CD4-positive, alpha-beta T cell treated with Interleukin-17A for 4 hours (primary cell): ENCODE measurements at regions not wholly inside any gene's neighbourhood (a gene's known extent, or its start where the extent isn't known, plus 50 kb on each side); places are given as distances from the start of the nearest gene placed in this dataset.

Experiments
- DNase-seq: peaks from one replicate; pipeline ENCODE4 v3.0.0-alpha.2; 2020; ENCODE audit warnings: mixed read lengths

DNA sequence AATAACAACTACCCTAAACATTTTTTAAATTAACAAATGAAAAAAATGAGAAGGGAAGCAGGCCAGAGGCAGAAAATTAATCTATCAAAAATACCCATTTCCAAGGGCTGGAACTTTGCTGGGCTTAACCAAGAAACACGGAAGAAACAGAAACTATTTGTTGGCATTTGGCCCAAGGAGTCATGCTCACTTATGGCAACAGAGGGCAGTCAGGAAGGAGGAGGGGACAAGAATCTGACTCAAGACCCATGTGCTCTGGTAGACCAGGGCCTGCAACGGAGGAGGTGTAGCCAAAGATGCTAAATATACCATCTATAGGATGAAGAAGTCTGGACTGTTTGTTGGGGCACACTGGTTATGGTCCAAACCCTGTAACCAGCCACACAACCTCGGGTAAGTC is 496.7 kb downstream of the COG6 start:
- DNase-seq = no peak

DNA sequence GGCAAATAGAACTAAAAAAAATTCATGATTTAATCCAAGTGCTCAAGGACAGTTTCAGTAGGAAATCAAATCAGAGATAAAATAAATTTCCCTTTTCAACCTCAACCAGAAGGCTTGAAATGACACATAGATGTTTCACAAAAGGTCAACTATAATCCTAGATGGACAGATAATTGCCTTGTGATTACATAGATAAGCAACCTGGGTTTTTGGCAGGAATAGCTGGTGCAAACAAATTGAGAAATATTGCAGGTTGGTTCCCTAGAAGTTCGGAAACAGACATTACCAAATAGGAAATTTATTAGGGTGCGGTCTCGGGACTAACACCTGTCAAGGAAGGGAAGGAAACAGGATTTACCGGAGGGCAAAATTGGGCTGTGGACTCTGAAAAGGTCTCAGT is 497.5 kb downstream of the COG6 start:
- DNase-seq = no peak

DNA sequence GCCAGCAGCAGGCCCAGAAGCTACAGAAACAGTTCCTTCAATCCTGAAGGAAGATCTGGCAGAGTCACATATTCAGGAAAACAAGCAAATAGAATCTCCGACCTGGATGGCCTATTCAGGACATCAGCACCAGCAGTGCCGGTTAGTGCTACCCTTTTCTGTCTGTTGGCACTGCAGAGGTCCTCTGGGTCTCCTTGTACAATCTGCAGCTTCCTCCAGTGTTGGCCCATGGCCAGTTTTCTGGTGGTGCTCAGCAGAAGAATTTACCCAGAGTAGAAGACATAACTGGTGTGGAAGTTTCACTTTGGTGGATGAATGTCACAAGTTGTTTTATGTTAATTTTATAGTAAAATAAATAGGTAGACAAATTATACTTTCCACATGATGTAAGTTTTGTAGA is 498.1 kb downstream of the COG6 start:
- peak; percentile 56 for DNase-seq

DNA sequence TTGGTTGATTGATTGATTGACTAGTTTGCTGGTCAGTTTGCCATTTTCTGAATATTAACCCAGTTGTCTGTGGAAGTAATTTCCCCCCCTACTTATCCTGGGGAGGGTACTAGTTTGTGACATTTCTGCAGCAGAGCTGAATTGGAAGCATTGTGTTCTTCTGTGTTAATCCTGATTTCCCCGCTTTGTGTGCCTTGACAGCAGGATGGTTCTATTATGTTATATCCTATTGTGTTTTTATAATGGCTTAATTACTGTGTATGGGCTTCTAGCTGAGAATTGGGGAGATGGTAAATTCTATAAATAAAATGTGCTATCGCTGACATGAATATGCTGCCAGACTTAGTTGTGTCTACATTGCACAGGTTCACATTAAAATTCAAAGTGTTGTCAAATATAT is 499.7 kb downstream of the COG6 start:
- no peak for DNase-seq

DNA sequence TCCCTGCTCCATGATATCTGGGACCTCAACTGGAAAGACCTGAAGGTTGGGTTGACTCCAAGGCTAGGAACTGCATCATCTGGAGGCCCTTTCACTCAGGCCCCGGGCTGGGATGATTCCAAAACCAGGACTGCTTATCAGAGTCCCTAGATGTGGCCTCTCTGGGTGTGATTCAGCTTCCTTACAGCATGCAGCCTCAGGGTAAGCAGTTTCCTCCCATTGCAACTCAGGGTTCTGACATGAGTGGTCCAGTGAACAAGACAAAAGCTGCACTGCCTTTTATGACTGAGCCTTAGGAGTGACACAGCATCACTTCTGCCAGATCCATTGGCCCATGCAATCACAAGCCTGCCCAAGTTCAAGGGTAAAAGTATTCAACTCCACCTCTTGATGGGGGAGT is 502.8 kb downstream of the COG6 start:
- no peak for DNase-seq

DNA sequence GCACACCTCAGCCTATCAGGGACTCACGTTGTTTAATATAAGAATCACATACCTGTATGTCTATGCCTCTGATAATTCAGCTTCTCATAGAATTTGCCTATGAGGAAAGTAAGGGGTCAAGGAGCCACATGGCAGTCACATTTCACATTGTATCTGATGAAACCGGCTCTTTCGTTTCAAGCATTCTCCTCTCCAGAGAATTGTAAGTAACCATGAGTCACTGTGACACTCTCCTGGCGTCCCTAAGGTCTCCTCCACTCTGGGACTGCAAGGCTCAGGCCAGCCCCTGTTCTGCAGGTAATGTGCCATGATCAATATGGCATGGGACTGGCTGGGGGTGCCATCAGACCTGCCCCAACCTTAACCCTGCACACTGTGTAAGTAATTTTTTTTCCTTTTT is 503.3 kb downstream of the COG6 start:
- DNase-seq = no peak

DNA sequence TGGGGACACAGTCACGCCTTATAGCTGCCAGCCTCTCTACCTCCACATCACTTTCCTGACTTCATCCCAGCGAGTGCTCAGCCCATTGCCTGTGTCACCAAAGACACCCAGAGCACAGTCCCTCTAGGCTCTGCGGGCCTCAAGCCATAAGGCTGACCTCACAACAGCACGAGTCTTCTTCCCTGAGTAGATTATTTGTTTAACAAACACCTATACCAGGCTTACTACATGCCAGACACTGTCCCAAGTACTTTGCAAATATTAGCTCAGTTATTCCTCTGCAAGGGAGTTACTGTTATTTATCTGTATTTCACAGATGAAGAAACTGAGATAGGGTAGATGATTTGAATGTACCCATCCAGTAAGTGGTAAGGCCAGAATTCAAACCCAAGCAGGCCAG is 504.3 kb downstream of the COG6 start:
- DNase-seq = no peak

DNA sequence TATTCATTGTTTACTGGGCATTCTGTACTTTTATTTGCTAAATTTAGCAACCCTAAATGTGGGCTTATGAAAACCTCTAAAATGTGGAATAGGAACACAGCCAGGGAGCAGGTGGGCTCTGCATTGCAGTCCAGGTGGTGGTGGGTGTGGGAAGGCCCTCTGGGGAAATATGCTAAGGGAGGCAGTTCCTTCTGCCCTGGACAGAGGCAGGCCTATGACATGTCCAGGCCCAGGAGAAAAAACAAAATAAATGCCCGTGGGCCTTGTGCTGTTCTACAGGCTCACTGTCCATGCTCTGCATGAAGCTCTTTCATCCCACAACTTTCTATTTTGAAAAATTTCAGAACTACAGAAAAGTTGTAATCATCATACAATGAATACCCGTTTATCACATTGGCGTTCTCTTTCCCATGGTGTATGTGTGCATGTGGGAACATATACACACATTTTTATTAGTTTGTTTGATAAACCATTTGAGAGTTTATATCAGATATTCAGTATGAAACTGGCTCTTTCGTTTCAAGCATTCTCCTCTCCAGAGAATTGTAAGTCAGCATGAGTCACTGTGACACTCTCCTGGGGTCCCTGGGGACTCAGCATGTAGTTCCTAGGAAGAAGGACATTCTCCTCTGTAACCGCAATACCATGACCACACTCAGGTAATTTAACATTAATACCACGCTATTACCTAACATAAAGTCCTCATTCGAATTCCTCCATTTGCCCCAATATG is 505.3 kb downstream of the COG6 start:
- no peak for DNase-seq

DNA sequence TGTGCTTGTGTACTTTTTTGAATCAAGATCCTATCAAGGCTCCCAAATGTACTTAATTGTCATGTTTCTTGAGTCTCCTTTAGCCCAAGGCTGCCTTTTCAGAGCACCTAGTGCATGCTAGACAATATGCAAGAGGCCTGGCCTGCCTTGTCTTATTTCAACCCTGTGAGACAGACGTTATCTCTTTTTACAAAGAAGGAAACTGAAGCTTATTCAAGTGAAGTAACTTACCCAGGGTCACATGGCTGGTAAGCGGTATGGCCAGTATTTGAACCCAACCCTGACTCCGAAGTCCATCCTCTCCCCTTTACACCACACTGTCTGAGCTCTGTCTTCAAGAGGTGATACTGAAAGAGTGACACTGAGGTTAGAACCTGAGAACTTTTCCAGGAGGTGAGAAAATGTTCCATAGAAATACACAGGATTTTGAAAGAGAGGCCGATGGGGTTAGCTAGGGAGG is 505.1 kb downstream of the FOXO1 start:
- no peak for DNase-seq

DNA sequence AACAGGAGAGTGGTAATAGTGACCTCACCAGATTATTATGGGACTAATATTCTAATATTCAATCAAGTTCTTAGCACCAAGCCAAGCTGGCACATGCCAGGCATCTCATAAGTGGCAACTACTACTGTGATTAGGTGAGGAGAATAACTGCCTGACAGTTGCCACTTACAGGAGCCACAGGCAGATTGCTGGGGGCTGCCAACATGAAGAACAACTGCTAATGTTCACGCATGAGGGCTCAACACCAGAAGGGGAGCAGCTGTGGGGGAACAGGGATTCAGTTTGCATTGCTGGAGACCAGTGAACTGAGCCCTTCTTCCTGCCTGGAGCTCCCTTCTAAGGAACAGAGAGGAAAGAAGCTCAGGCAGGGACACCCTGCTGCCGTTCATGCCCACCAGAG is 504.5 kb downstream of the FOXO1 start:
- no peak for DNase-seq

DNA sequence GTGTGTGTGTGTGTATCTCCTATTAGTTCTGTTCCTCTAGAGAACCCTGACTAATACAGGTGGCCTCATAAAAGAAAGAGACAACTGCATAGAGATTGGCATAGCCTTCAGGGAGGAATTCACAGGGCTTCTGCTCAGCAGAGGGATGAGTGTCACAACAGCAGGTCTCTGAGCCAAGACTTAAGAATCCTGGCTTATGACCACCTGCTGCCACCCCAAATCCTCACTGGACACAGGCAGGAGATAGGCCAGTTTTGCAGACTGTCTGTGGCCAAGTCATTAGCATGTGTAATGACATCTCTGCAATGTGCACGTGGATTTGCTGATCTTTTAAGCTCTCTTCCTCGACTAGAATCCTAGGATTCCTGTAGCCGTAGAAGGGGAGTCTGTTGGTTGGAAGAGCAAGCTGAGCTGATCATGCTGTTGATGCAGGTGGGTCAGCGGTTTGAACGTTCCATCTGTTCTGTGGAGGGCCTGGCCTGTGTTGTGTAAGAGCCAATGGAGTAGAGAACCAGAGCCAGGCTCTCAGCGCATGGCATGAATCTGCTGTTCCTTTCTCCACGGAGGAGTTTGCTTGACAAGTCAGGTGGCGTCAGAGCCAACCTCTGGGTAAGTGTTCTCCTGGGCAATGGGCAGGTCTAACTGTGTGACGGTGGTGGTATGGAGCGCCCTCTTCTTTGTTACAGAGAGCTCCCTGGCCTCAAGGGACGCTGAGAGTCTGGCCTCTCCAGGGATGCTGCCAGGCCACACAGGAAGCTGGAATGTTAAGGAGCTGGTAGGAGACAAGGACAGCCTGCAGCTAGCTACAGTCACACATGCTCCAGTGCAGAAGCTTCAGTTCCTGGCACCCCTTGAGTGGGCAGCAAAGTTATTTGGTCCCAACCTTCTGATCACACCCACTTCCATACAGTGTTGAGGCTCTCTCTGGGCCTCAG is 503.1 kb downstream of the FOXO1 start:
- DNase-seq = no peak

DNA sequence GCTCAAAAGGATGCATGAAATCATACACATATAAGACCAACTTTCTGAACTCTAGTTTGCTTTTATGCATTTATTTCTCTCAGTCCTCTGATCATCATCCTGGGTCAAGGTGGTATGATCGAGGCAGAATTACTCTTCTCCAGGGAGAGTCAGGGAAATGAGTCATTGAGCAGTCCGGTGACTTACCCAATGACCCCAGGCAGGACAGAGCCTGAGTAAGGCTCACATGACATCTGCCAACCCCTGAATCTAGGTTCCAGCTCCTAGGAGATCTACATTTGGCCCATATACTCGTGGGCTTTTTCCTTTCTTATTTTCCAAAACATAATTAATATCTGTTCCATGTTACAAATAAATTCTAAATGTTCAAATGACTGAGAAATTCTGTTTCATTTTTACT is 502.3 kb downstream of the FOXO1 start:
- no peak for DNase-seq

DNA sequence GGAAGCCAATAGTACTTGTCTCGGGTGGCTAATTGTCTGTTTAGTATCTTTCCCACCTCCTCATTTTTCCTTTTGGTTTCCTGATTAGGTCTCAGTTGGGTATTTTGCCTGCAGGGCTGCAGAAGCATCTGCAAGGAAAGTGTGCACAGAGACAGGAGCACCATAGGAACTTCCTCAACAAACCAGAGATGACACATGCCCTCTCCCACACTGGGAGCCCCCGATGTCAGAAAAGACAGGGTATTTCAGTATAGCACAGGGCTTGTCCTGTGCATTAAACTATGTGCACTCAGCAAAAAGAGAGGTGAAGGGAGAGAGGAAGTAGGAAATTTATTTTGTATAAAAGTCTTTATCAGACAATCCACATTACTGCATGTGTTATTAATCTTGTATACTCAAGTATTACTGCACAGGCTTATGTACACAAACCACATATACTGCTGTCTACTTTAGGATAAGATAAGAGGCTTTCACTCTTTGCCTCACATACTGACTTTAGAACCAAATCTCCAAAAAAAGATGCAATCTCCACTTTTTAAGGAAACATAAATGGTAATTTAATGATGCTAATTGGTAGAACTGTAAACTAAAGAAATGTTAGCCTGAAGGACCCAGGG is 501.0 kb downstream of the FOXO1 start:
- DNase-seq = no peak

DNA sequence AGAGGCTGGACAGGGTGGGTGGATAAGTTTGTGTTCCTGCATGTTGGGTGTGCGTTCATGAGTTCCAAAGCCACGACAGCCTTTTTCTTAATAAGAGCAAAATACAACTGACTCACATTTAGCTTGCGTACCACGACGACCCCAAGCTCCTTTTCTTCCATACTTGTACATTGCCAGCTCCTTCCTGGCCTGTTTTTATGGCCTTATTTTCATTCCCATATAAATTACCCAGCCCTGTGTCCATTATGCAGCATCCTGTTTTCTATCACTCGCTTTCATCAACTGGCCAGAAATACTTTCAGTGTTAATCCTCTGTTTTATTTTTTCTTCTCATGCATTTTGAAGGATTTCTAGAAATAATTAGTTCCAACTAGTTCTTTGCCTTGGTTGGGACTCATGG is 499.1 kb downstream of the FOXO1 start:
- no peak for DNase-seq

DNA sequence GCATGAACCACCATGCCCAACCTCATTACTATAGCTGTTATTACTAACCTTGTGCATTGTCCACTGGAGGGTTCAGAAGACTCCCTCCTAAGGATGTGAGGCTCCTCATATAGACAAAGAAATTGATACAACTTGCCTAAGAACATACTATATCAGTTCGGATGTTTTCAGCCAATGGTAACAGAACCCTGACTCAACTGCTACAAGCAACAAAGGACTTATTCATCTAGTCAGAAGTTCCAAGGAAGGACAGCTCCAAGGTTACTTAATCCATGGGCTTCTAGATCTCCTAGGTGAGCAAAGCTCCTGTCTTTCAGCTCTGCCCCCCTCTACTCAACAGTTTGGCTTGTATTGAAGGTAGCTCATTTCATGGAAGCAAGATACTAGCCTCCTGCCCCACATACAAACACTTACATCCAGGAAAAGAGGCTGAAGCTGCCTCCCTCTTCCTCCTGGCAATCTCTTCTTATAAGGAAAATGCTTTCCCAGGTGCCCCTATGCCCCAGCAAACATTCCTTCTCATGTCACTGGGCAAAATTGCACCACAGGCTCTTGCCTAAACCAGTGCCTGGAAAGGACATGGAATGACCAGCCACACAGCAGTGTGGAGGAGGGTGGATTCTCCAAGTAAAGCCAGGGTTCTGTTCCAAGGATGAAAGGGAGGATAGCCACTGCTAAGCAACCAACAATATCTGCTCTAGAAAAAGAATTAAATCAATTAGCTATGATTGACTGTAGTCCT is 497.8 kb downstream of the FOXO1 start:
- DNase-seq = no peak

DNA sequence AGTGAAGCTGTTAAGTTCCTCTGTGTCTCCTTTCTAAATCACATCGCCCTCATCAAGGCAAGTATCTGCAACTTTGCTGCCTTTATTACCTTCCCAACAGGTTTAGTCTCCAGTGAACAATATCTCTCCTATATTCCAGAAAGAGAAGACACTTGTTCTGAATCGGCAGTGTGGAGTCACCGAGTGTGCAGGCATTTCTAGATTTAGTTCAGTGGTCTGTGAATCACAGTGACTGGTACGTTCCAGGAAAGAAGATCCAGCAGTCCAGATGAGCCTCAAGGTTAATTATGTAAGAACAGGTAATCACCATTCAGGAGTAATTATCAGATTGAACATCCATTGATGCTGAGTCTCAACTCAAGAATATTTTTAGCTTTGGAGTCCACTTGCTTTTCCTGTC is 497.0 kb downstream of the FOXO1 start:
- no peak for DNase-seq

DNA sequence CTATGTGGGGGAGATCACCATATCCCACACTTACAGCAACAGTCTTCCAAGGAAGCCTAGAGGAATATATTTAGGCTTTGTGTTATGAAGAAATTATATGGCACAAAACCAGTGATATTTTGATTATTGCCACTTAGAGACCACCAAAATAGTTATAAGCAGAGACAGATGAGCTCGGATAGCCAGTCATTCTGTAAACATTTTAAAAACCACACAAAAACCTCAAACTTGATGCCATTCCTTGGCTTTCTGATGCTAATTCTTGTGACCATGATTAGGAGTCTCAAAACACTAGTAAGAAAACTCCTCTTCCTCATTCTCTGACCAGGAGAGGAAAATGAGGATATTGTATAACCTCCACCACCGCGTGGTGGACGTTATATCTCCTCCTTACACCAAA is 496.4 kb downstream of the FOXO1 start:
- no peak for DNase-seq

DNA sequence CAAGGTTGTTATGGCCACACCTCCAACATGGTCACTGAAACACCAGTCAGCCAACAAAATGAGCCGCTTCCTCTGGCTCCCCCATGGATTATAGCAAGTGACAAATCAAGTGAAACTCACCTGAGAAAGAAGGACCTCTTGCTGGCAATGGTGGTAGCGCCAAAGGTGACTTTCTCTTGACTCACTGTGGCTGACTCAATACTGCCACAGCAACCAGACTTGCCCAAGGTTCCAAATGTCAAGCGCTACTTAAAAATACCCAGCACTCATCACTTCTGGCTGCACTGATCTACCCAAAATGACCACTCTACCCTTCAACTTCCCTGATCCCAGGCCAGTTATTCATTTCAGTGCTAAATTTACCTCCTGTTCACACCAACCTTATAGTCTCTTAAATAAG is 495.5 kb downstream of the FOXO1 start:
- no peak for DNase-seq

DNA sequence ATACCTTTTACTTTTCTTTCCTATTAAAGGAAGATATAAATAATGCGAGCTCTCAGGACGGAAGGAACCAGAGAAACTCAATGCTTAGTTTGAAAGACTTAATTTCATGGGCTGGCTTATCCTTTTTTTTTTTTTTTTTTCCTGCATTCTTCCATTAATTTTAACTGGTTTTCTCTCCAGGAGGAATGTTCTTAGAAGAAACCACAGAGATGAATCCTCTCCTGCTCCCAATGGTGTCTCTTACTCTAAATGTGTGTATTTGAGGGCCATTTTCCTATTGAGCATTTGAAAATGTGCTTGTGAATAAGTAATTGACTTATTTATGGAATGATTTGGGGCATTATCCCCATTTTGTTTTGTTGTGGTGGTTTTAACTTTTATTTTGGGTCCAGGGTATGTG is 494.9 kb downstream of the FOXO1 start:
- no peak for DNase-seq

DNA sequence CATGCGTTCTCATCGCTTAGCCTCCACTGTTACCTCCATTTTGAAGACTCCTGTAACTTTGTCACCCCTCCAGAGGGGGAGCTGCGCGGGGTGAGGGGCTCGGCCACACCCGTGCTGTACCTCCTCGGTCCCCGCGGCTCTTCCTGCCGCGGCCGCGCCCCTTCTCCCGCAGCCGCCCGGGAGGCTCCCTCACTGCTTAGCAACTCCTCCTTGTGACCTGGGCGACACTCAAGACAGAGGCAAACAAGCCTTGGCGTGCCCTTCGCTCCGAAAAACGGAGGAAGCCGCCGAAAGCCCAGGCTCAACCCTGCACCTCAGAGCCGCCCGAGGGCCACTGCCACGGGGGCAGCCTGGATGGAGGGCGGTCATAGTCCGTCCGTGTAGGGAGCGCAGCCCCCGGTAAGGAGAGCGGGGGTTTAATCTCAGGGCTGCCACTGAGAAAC is 494.3 kb downstream of the FOXO1 start:
- no peak for DNase-seq

DNA sequence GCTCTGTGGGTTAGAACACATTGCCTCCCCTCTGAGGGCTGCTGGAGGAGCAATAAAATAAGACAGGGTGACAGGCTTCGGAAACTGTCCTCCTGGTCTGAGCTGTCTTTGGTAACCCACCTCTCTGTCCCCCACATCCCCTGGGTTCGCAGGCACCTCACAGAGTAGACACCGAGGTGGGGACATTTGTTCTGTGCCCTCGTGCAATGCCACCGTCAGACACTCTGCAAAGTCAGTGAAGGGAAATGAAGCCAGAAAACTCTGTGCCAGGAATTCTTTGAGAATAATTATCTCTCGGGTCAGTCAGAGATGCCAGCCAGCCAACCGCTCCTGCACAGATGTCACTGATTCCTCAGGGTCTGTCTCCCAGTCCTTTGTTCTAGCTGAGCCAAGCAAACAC is 493.6 kb downstream of the FOXO1 start:
- DNase-seq = no peak

DNA sequence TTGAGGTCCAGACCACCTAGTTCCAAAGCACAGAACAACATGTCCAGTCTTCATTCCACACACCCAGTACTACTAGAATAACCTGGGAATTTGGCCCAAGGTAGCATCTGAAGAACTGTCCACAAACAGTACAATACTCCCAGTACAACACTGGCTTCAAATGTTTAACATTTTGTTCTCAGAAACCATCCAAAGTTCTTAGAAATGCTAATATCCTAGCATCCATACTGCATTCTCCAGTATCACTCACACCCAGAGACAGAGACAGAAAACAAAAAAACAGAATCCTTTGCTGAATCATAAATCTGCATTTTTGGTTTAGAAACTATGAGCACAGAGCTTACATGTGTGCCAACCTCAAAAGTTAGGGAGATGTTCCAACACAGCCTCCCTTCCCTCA is 490.8 kb downstream of the FOXO1 start:
- DNase-seq = no peak

DNA sequence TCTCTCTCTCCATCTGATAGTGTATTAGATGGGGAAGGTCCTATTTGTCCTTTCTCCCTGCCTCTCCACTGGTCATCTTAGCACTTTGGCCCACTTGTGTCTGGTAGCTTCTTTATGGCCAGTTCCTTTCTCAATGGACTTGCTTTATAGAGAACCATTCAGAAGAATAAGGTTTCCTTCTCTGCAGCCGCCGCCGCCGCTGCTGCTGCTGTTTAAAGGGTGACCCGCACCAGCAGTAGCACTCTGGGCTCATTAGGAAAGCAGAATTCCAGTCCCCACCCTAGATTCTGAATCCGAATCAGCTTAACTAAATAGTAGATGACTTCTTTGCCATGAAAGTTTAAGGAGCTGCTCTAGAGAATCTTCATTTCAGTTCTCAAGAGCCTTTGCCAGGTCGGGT is 490.2 kb downstream of the FOXO1 start:
- no peak for DNase-seq
